PFSK-1 (cell line): ENCODE measurements at regions not wholly inside any gene's neighbourhood (a gene's known extent, or its start where the extent isn't known, plus 50 kb on each side); places are given as distances from the start of the nearest gene placed in this dataset.

Experiments
- FOXP2 ChIP-seq: optimal IDR thresholded peaks from 2 replicates; pipeline ENCODE3; 2011; ENCODE audit warnings: borderline replicate concordance, control low read depth, inconsistent platforms; ENCODE audit not compliant: insufficient read depth; ENCODE audit errors: extremely low read length, extremely low read depth
- POLR2AphosphoS5 ChIP-seq: IDR thresholded peaks from 2 replicates; pipeline ENCODE4 v1.6.1; 2012; ENCODE audit warnings: low read depth, mild to moderate bottlenecking, control low read depth, low read length, moderate library complexity
- REST ChIP-seq, 2 experiments: IDR thresholded peaks; 2 replicates each; pipeline versions ENCODE4 v1.6.1 to v1.8.0; 2011 to 2012; ENCODE audit warnings: low read depth in 2 of 2, low read length in 2 of 2, control low read depth in 1 of 2, inconsistent platforms in 1 of 2, mild to moderate bottlenecking in 1 of 2, moderate library complexity in 1 of 2; ENCODE audit not compliant: insufficient read depth in 1 of 2
- SIN3A ChIP-seq: IDR thresholded peaks from 2 replicates; pipeline ENCODE4 v1.6.1; 2012; ENCODE audit warnings: mild to moderate bottlenecking, low read length, moderate library complexity, borderline replicate concordance; ENCODE audit not compliant: insufficient read depth
- TAF1 ChIP-seq: IDR thresholded peaks from 2 replicates; pipeline ENCODE4 v1.6.1; 2012; ENCODE audit warnings: low read length, control low read depth, borderline replicate concordance; ENCODE audit not compliant: insufficient read depth

GRCh38 chr3:194197396-194197960 is 61.5 kb downstream of the HES1 start:
- no peak for TF ChIP-seq POLR2AphosphoS5
- TF ChIP-seq FOXP2: no peak
- TF ChIP-seq TAF1: no peak
- TF ChIP-seq REST (IDR thresholded peaks at IDR 0.05; ENCODE audit: insufficient read depth in 1 of 2, low read depth in 2 of 2, low read length in 2 of 2): no peak
- TF ChIP-seq SIN3A: no peak

- TF ChIP-seq POLR2AphosphoS5 (no peak), TAF1 (no peak), REST (IDR thresholded peaks at IDR 0.05; ENCODE audit: insufficient read depth in 1 of 2, low read depth in 2 of 2, low read length in 2 of 2) (no peak), FOXP2 (no peak), SIN3A (no peak)
These were observed 62.2 kb downstream of the HES1 start for GRCh38 chr3:194197981-194198695.

GRCh38 chr3:194198938-194199337 is 63.0 kb downstream of the HES1 start:
- no peak for TF ChIP-seq FOXP2
- no peak for TF ChIP-seq TAF1
- TF ChIP-seq SIN3A: no peak
- TF ChIP-seq POLR2AphosphoS5: no peak
- TF ChIP-seq REST (IDR thresholded peaks at IDR 0.05; ENCODE audit: insufficient read depth in 1 of 2, low read depth in 2 of 2, low read length in 2 of 2): no peak

GRCh38 chr3:194200422-194201081 is 64.6 kb downstream of the HES1 start:
- no peak for TF ChIP-seq REST (IDR thresholded peaks at IDR 0.05; ENCODE audit: insufficient read depth in 1 of 2, low read depth in 2 of 2, low read length in 2 of 2)
- TF ChIP-seq FOXP2: no peak
